Sigmoid colon (tissue), 6 donors: ENCODE measurements at regions not wholly inside any gene's neighbourhood (a gene's known extent, or its start where the extent isn't known, plus 50 kb on each side); places are given as distances from the start of the nearest gene placed in this dataset.

Source experiments
- DNase-seq: peaks from one replicate; pipeline ENCODE4 v3.0.0-alpha.2; 2019
- H3K27ac ChIP-seq, 4 donors: fragments of 200-600 bp; sonication (generic); one replicate each; pipeline ENCODE4 v1.5.1; 2016 to 2019; ENCODE audit warnings: mild to moderate bottlenecking in 1 of 4
- H3K27me3 ChIP-seq, 3 donors: fragments of 200-600 bp; sonication (generic); one replicate each; pipeline ENCODE4 v1.5.1; 2019; ENCODE audit warnings: mild to moderate bottlenecking in 1 of 3
- H3K36me3 ChIP-seq, 4 donors: fragments of 200-600 bp; sonication (generic); one replicate each; pipeline ENCODE4 v1.5.1; 2016 to 2019
- H3K4me1 ChIP-seq, 4 donors: fragments of 200-600 bp; sonication (generic); one replicate each; pipeline ENCODE4 v1.5.1; 2017 to 2019
- H3K4me3 ChIP-seq, 4 donors: fragments of 200-600 bp; sonication (generic); one replicate each; pipeline ENCODE4 v1.5.1; 2017 to 2019; ENCODE audit warnings: mild to moderate bottlenecking in 2 of 4, moderate library complexity in 1 of 4
- H3K9me3 ChIP-seq, 4 donors: fragments of 200-600 bp in 3 of 4; sonication (generic) in 3 of 4; one replicate each; pipeline versions ENCODE4 v1.5.1 to v1.6.1; 2013 to 2019
- CTCF ChIP-seq, 4 experiments: fragments of 450-650 bp in 3 of 4; fragments of 200-600 bp in 1 of 4; IDR thresholded peaks; one replicate each; pipeline ENCODE4 v1.5.1; 2016 to 2019; ENCODE audit warnings: antibody characterized with exemption in 4 of 4, mild to moderate bottlenecking in 3 of 4, moderate library complexity in 2 of 4
- EP300 ChIP-seq, 4 donors: sonication (generic); formaldehyde crosslinking; IDR thresholded peaks; one replicate each; pipeline ENCODE4 v1.6.1; 2017; ENCODE audit warnings: antibody characterized with exemption in 4 of 4
- POLR2A ChIP-seq, 2 donors: fragments of 450-650 bp; IDR thresholded peaks; one replicate each; pipeline ENCODE4 v1.6.1; 2016; ENCODE audit warnings: antibody characterized with exemption in 2 of 2, mild to moderate bottlenecking in 2 of 2, moderate library complexity in 2 of 2
- POLR2AphosphoS5 ChIP-seq, 4 donors: sonication (generic); formaldehyde crosslinking; IDR thresholded peaks; one replicate each; pipeline ENCODE4 v1.6.1; 2017; ENCODE audit warnings: antibody characterized with exemption in 4 of 4
- WGBS, 2 donors: extraction: QIAGEN DNeasy Blood & Tissue Kit; methylation state at CpG; one replicate each; pipeline ENCODE4 v1.1.7; 2013; 5-methylcytosine and 5-hydroxymethylcytosine counted together
- intact Hi-C: fragments of 100-400 bp; cut with DNase I; formaldehyde crosslinking; loops from one replicate; pipeline ENCODE4 v1.15.1; 2023
- donor health status: healthy with polysubstance abuse.
- donor health status: healthy.

DNA sequence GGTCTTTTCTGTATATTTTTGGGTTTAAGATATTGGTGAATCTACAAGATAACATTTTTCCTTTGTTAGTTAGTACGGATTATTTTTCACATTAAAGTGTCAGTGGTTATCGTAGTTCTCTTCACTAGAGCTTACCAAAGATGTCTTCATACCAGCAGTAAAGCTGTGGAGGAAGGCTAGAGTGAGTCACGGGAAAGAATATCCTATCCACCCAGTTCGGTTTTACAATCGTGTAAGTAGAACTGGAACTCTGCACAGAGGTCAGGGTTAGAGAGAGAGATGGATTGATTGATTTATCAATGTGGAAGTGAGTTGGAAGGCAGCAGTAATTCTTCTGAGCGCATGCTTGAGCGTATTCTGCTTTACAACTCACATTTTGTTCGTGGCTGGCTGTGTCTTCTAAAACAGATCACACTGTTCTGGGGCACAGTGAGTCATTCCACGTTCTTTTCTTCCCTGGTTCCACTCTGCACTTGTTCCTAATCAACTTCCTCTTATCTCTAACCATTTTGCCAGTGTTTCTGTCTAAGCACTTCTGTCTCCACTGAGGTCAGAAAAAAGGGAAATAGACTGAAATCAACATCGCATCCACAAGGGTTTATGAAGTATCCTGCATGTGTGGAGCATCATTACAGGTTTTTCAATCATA, 86.5 kb upstream of the ARRDC3 start:
- TF ChIP-seq CTCF (IDR thresholded peaks at IDR 0.05), result no peak
- TF ChIP-seq POLR2AphosphoS5 (IDR thresholded peaks at IDR 0.05), result peak in 1 of 4 donors; percentile 24
- no peak for TF ChIP-seq POLR2A (IDR thresholded peaks at IDR 0.05)
- peak in 1 of 4 donors; percentile 39 for TF ChIP-seq EP300 (IDR thresholded peaks at IDR 0.05)
- no peaks in the 10 kb centered on the region for H3K9me3 ChIP-seq
- no peaks in the 10 kb centered on the region for H3K4me1 ChIP-seq
- H3K27me3 ChIP-seq, result no peaks in the 10 kb centered on the region
- peak overlapping the region in 3 of 4 donors; percentile 32 to 53 (median 33) for H3K27ac ChIP-seq
- H3K36me3 ChIP-seq, result no peaks in the 10 kb centered on the region
- no peak for DNase-seq
- intact Hi-C loops, result no loop called here
- H3K4me3 ChIP-seq, result no peak overlapping the region
- 58 to 68% methylated on average over 10 of the region's 10 CpGs for WGBS, 2 donors

DNA sequence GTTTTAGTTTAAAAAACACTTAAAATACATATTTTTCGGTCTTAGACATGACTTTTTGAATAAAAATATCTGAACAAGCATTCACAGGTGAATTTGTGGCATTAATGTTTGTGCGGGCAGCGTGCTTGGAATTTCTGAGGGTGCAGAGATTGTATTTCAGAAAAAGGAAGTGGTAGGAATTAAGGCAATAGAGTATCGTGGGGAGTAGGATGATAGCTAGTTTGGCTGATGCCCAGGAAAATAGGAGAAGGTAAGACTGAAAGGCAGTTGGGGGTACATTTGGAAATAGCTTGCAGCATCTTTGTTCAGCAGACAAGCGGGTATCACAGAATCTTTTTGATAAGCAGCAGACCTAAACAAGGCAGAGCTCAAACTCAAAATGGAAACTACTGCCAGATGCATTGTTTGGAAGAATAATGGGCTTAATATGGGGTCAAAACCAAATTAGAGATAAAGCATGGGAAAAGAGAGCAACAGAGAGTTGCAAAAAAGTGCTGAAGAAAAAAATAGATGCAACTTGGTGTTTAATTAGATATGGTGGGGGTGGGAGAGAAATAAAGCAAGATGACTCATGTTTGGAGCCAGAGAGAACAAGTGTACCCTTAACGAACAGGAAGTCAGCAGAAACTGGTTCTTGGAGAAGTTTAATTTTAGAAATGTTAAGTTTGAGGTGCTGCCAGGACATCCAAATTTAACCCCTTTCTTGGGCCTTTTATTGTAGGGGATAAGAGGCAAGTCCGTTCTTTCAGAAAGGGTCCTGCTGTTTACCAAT, 85.7 kb upstream of the ARRDC3 start:
- Histone ChIP-seq H3K36me3 (no peaks in the 10 kb centered on the region), H3K9me3 (no peaks in the 10 kb centered on the region), H3K4me3 (no peak overlapping the region), H3K27ac (peak overlapping the region in 2 of 4 donors; percentile 32 to 53), H3K4me1 (no peaks in the 10 kb centered on the region), H3K27me3 (no peaks in the 10 kb centered on the region)
- DNase-seq, result no peak
- TF ChIP-seq EP300 (IDR thresholded peaks at IDR 0.05) (peak in 1 of 4 donors; percentile 22), POLR2A (IDR thresholded peaks at IDR 0.05) (no peak)
- WGBS, 2 donors, result 69 to 79% methylated on average over 7 of the region's 7 CpGs
- intact Hi-C loops, result no loop called here

- H3K9me3 ChIP-seq, result no peaks in the 10 kb centered on the region
These were observed 81.9 kb upstream of the ARRDC3 start for GRCh38 chr5:91464886-91465646.

DNA sequence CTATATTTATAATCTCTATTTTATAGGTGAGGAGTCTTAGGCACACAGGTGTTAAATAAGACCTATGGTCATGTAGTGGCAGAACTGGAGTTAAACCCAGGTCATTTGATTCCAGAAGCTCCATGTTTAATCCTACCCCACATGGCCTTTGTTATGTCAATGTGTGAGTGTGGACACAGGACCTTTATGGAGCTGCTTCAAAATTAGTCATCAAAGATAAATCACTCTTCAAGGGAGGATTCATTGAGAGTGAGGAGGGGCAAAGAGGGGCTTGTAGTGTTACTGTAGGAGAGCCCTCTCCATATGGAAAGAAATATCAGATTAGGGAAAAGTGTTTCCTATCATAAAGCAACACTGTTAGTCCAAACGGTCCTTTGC, 74.6 kb upstream of the ARRDC3 start:
- TF ChIP-seq CTCF (IDR thresholded peaks at IDR 0.05), result no peak
- no peak for TF ChIP-seq POLR2A (IDR thresholded peaks at IDR 0.05)
- no peak for TF ChIP-seq EP300 (IDR thresholded peaks at IDR 0.05)
- no peak for TF ChIP-seq POLR2AphosphoS5 (IDR thresholded peaks at IDR 0.05)
- intact Hi-C loops, result no loop called here
- Histone ChIP-seq H3K27me3 (no peaks in the 10 kb centered on the region), H3K4me3 (no peak overlapping the region), H3K4me1 (no peaks in the 10 kb centered on the region), H3K9me3 (no peaks in the 10 kb centered on the region), H3K36me3 (no peaks in the 10 kb centered on the region), H3K27ac (no peak overlapping the region)
- DNase-seq, result no peak
- 91 to 93% methylated on average over 1 of the region's 1 CpG for WGBS, 2 donors

More at GRCh38 chr5:91464886-91465646, 81.9 kb upstream of the ARRDC3 start:
- H3K4me1 ChIP-seq, result no peaks in the 10 kb centered on the region
- 96% methylated on average over 4 of the region's 4 CpGs for WGBS, 2 donors
- H3K4me3 ChIP-seq, result no peak overlapping the region
- H3K36me3 ChIP-seq, result no peaks in the 10 kb centered on the region
- H3K27me3 ChIP-seq, result no peaks in the 10 kb centered on the region
- DNase-seq, result no peak
- intact Hi-C loops, result no loop called here
- no peak for TF ChIP-seq POLR2AphosphoS5 (IDR thresholded peaks at IDR 0.05)
- TF ChIP-seq CTCF (IDR thresholded peaks at IDR 0.05), result no peak
- TF ChIP-seq EP300 (IDR thresholded peaks at IDR 0.05), result no peak
- no peak for TF ChIP-seq POLR2A (IDR thresholded peaks at IDR 0.05)
- no peak overlapping the region for H3K27ac ChIP-seq
